ENCODE measurements at regions not wholly inside any gene's neighbourhood (a gene's known extent, or its start where the extent isn't known, plus 50 kb on each side); places are given as distances from the start of the nearest gene placed in this dataset.

DNA sequence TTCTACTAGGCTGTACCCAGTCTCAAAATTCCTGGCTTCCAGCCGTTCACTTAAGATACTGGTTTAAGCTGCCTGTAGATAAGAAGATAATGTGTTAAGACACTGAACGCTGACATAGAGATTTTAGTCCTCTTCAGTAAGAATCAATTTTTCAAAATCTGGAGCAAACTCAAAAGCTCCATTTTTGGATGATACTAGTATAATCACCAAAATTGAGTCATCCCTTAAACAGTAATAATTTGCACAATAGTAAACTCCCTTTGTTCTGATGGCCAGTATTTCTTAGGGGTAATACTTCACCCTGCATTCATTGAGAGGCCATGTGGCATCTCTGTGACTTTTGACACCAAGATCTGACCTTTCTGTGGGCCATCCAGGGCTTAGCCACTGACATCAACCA lies 299.8 kb upstream of the USP25 start:
- no peak overlapping the region for H3K4me2 ChIP-seq (ENCODE audit: low read length)
- no peak overlapping the region for H3K14ac ChIP-seq (ENCODE audit: low read length)
- H3K4ac ChIP-seq (ENCODE audit: low read depth, low read length) = no peak overlapping the region
- peaks cover 3% of the 10 kb centered on the region for H3K79me1 ChIP-seq (ENCODE audit: low read length)
- no peak overlapping the region for H4K8ac ChIP-seq (ENCODE audit: low read depth, low read length)
- no peaks in the 10 kb centered on the region for H3K9me3 ChIP-seq (ENCODE audit: insufficient read depth, low read depth, low read length)
- WGBS (ENCODE audit: extremely low coverage, insufficient coverage, insufficient read length) = no CpG with 5 or more reads among the region's 2 CpGs
- peaks cover 4 to 7% of the 10 kb centered on the region in 2 experiments for H3K4me1 ChIP-seq (ENCODE audit: control insufficient read depth in 1 of 2, insufficient read depth in 2 of 2, low read length in 2 of 2)
- H4K91ac ChIP-seq (ENCODE audit: low read depth, low read length) = no peak overlapping the region
- no peak overlapping the region for H2BK5ac ChIP-seq (ENCODE audit: low read depth, low read length, poor library complexity)
- H3K79me2 ChIP-seq (ENCODE audit: control insufficient read depth, insufficient read depth, low read length, poor library complexity) = no peaks in the 10 kb centered on the region
- H3K9ac ChIP-seq (ENCODE audit: low read length) = no peak overlapping the region
- no peak overlapping the region for H3K4me3 ChIP-seq (ENCODE audit: low read depth, low read length)
- H3K27me3 ChIP-seq (ENCODE audit: insufficient read depth, low read length) = no peaks in the 10 kb centered on the region
- H2AFZ ChIP-seq (ENCODE audit: insufficient read depth, low read length, poor library complexity) = no peak overlapping the region
- H2BK120ac ChIP-seq (ENCODE audit: insufficient read depth, low read length, poor library complexity) = no peak overlapping the region
- no peak overlapping the region for H2AK5ac ChIP-seq (ENCODE audit: low read length)
- H3K23ac ChIP-seq (ENCODE audit: low read length) = no peak overlapping the region
- no peaks in the 10 kb centered on the region for H3K36me3 ChIP-seq (ENCODE audit: control insufficient read depth in 1 of 2, insufficient read depth in 2 of 2, low read length in 2 of 2)
- no peak overlapping the region for H3K18ac ChIP-seq (ENCODE audit: low read length)
- H2BK12ac ChIP-seq (ENCODE audit: low read length) = no peak overlapping the region
- no peak overlapping the region for H3K27ac ChIP-seq (ENCODE audit: low read depth, low read length)
- DNase-seq = no peak
- no peak overlapping the region for H4K12ac ChIP-seq (ENCODE audit: low read depth, low read length)

DNA sequence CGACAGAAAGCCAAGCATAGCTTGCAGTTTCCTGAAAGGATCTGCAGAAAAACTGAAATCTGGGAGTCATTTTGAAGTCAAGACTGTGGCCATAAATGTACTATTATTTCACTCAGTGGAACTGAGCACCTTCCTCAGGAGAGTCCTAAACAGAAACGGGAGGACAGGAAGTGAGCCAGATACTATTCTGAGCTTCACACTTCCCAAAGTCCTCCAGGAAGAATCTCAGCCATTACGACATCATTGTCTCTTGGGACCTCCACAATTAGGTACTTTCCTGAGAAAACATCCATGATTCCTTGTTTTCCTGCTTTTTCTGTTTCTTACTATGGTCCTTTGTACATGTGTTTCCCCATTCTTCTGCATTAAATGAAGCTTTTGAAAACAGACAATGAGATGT lies 299.2 kb upstream of the USP25 start:
- Histone ChIP-seq H3K27ac (ENCODE audit: low read depth, low read length) (no peak overlapping the region), H4K91ac (ENCODE audit: low read depth, low read length) (peak overlapping the region; percentile 68), H3K23ac (ENCODE audit: low read length) (no peak overlapping the region), H3K9ac (ENCODE audit: low read length) (no peak overlapping the region), H3K14ac (ENCODE audit: low read length) (no peak overlapping the region), H2AFZ (ENCODE audit: insufficient read depth, low read length, poor library complexity) (no peak overlapping the region), H2BK12ac (ENCODE audit: low read length) (no peak overlapping the region), H2BK120ac (ENCODE audit: insufficient read depth, low read length, poor library complexity) (no peak overlapping the region), H3K18ac (ENCODE audit: low read length) (no peak overlapping the region), H2BK5ac (ENCODE audit: low read depth, low read length, poor library complexity) (no peak overlapping the region), H3K4me1 (ENCODE audit: control insufficient read depth in 1 of 2, insufficient read depth in 2 of 2, low read length in 2 of 2) (peaks cover 4 to 7% of the 10 kb centered on the region in 2 experiments), H3K27me3 (ENCODE audit: insufficient read depth, low read length) (no peaks in the 10 kb centered on the region), H2AK5ac (ENCODE audit: low read length) (no peak overlapping the region), H4K8ac (ENCODE audit: low read depth, low read length) (no peak overlapping the region), H3K36me3 (ENCODE audit: control insufficient read depth in 1 of 2, insufficient read depth in 2 of 2, low read length in 2 of 2) (no peaks in the 10 kb centered on the region), H4K12ac (ENCODE audit: low read depth, low read length) (no peak overlapping the region), H3K4me2 (ENCODE audit: low read length) (no peak overlapping the region), H3K9me3 (ENCODE audit: insufficient read depth, low read depth, low read length) (no peaks in the 10 kb centered on the region), H3K4ac (ENCODE audit: low read depth, low read length) (no peak overlapping the region), H3K79me2 (ENCODE audit: control insufficient read depth, insufficient read depth, low read length, poor library complexity) (no peaks in the 10 kb centered on the region), H3K4me3 (ENCODE audit: low read depth, low read length) (no peak overlapping the region), H3K79me1 (ENCODE audit: low read length) (peaks cover 3% of the 10 kb centered on the region)
- DNase-seq = no peak
- WGBS (ENCODE audit: extremely low coverage, insufficient coverage, insufficient read length) = no CpG with 5 or more reads among the region's 3 CpGs

GRCh38 chr21:15431053-15431452 lies 298.7 kb upstream of the USP25 start:
- Histone ChIP-seq H4K8ac (ENCODE audit: low read depth, low read length) (no peak overlapping the region), H4K12ac (ENCODE audit: low read depth, low read length) (no peak overlapping the region), H3K36me3 (ENCODE audit: control insufficient read depth in 1 of 2, insufficient read depth in 2 of 2, low read length in 2 of 2) (no peaks in the 10 kb centered on the region), H3K27ac (ENCODE audit: low read depth, low read length) (no peak overlapping the region), H2BK5ac (ENCODE audit: low read depth, low read length, poor library complexity) (no peak overlapping the region), H3K4me3 (ENCODE audit: low read depth, low read length) (no peak overlapping the region), H3K23ac (ENCODE audit: low read length) (no peak overlapping the region), H3K4me2 (ENCODE audit: low read length) (no peak overlapping the region), H2AK5ac (ENCODE audit: low read length) (peak overlapping the region; percentile 59), H2AFZ (ENCODE audit: insufficient read depth, low read length, poor library complexity) (peak overlapping the region; percentile 13), H3K18ac (ENCODE audit: low read length) (peak overlapping the region; percentile 74), H2BK12ac (ENCODE audit: low read length) (no peak overlapping the region), H4K91ac (ENCODE audit: low read depth, low read length) (peak overlapping the region; percentile 68), H3K79me1 (ENCODE audit: low read length) (peaks cover 3% of the 10 kb centered on the region), H3K4ac (ENCODE audit: low read depth, low read length) (no peak overlapping the region), H3K9me3 (ENCODE audit: insufficient read depth, low read depth, low read length) (no peaks in the 10 kb centered on the region), H3K79me2 (ENCODE audit: control insufficient read depth, insufficient read depth, low read length, poor library complexity) (no peaks in the 10 kb centered on the region), H3K9ac (ENCODE audit: low read length) (no peak overlapping the region), H3K14ac (ENCODE audit: low read length) (peak overlapping the region; percentile 35), H3K27me3 (ENCODE audit: insufficient read depth, low read length) (no peaks in the 10 kb centered on the region), H2BK120ac (ENCODE audit: insufficient read depth, low read length, poor library complexity) (peak overlapping the region; percentile 20), H3K4me1 (ENCODE audit: control insufficient read depth in 1 of 2, insufficient read depth in 2 of 2, low read length in 2 of 2) (peaks cover 4 to 7% of the 10 kb centered on the region in 2 experiments)
- DNase-seq = no peak
- no CpG with 5 or more reads among the region's 1 CpG for WGBS (ENCODE audit: extremely low coverage, insufficient coverage, insufficient read length)

DNA sequence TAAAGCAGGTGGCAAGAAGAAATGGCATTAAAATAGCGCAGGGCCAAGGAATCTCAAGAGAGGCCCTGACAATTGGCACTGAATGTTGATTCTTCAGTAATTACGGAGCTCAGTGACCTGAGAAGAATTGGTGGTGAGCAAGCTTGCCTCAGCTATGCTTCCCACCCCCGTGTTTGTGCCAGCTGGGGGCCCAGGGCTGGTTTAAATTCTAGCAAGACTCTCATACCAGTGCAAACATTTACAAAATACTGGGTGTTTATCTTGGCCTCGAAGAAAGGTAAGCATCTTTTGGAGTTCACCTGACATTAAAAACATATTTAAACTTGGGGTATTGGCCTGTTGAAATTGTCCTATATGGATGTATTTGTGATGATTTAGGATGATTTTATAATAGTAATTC lies 296.7 kb upstream of the USP25 start:
- Histone ChIP-seq H2AFZ (ENCODE audit: insufficient read depth, low read length, poor library complexity) (no peak overlapping the region), H2BK120ac (ENCODE audit: insufficient read depth, low read length, poor library complexity) (no peak overlapping the region), H4K91ac (ENCODE audit: low read depth, low read length) (no peak overlapping the region), H3K14ac (ENCODE audit: low read length) (no peak overlapping the region), H3K9me3 (ENCODE audit: insufficient read depth, low read depth, low read length) (no peaks in the 10 kb centered on the region), H3K9ac (ENCODE audit: low read length) (no peak overlapping the region), H3K36me3 (ENCODE audit: control insufficient read depth in 1 of 2, insufficient read depth in 2 of 2, low read length in 2 of 2) (no peaks in the 10 kb centered on the region), H3K27me3 (ENCODE audit: insufficient read depth, low read length) (no peaks in the 10 kb centered on the region), H3K4me3 (ENCODE audit: low read depth, low read length) (no peak overlapping the region), H3K4me2 (ENCODE audit: low read length) (no peak overlapping the region), H3K4me1 (ENCODE audit: control insufficient read depth in 1 of 2, insufficient read depth in 2 of 2, low read length in 2 of 2) (peaks cover 4 to 7% of the 10 kb centered on the region in 2 experiments), H3K79me1 (ENCODE audit: low read length) (peaks cover 3% of the 10 kb centered on the region), H2BK5ac (ENCODE audit: low read depth, low read length, poor library complexity) (no peak overlapping the region), H2AK5ac (ENCODE audit: low read length) (no peak overlapping the region), H3K4ac (ENCODE audit: low read depth, low read length) (no peak overlapping the region), H3K27ac (ENCODE audit: low read depth, low read length) (no peak overlapping the region), H3K18ac (ENCODE audit: low read length) (no peak overlapping the region), H4K8ac (ENCODE audit: low read depth, low read length) (no peak overlapping the region), H2BK12ac (ENCODE audit: low read length) (no peak overlapping the region), H3K79me2 (ENCODE audit: control insufficient read depth, insufficient read depth, low read length, poor library complexity) (no peaks in the 10 kb centered on the region), H3K23ac (ENCODE audit: low read length) (no peak overlapping the region), H4K12ac (ENCODE audit: low read depth, low read length) (no peak overlapping the region)
- DNase-seq = no peak
- no CpG with 5 or more reads among the region's 4 CpGs for WGBS (ENCODE audit: extremely low coverage, insufficient coverage, insufficient read length)

Data from trophoblast cell (in vitro differentiated cells and primary cell).